HepG2 (cell line): ENCODE measurements at regions not wholly inside any gene's neighbourhood (a gene's known extent, or its start where the extent isn't known, plus 50 kb on each side); places are given as distances from the start of the nearest gene placed in this dataset.

Experiments
- ATAC-seq: fragments of 200-7000 bp; cut with Tn5 transposase; 3 replicates; pipeline ENCODE4 v1.9.1; 2020; ENCODE audit warnings: mild to moderate bottlenecking, moderate library complexity
- BruUV-seq: library from RNA; stranded (reverse); fragments of 400-500 nt; replicated peaks from 2 replicates; lab custom pipeline; 2021; lab: Mats Ljungman, UMichigan
- CTCF ChIA-PET: fragments of 300-600 bp; formaldehyde crosslinking; extraction: SDS; loops from one replicate; lab custom pipeline; 2021; ENCODE audit warnings: low total read pairs, inconsistent platforms, low intra/inter-chr PET ratio; lab: Yijun Ruan, JAX
- POLR2A ChIA-PET: fragments of 350-600 bp; sonication (Branson Sonifier 250); formaldehyde crosslinking; loops from one replicate; lab custom pipeline; 2020; ENCODE audit warnings: antibody characterized with exemption, inconsistent platforms; lab: Yijun Ruan, JAX
- DNase-seq: peaks from one replicate; pipeline ENCODE4 v3.0.0-alpha.2; 2015; ENCODE audit warnings: low spot score
- FAIRE-seq: peaks from 3 replicates; lab custom pipeline; 2011; peaks lifted over from hg19 to GRCh38; lab: Jason Lieb, UNC
- H2AFZ ChIP-seq: one replicate; pipeline ENCODE4 v1.6.1; 2011; ENCODE audit warnings: low read length, inconsistent platforms
- H3K27ac ChIP-seq: fragments of 300-600 bp; 3 replicates; pipeline ENCODE4 v1.8.0; 2011; ENCODE audit warnings: mixed run types, mild to moderate bottlenecking, mixed read lengths, low read length, inconsistent platforms; ENCODE audit not compliant: insufficient read depth; ENCODE audit errors: extremely low read length
- H3K27me3 ChIP-seq, 2 experiments: fragments of 200-600 bp in 1 of 2; 2 replicates in 1 of 2; 3 replicates in 1 of 2; pipeline versions ENCODE4 v1.6.0 to v1.8.0; 2011; ENCODE audit warnings: low read length in 2 of 2, mild to moderate bottlenecking in 2 of 2, moderate library complexity in 2 of 2, inconsistent platforms in 1 of 2; ENCODE audit not compliant: insufficient read depth in 2 of 2, control insufficient read depth in 1 of 2
- H3K36me3 ChIP-seq, 2 experiments: fragments of 200-600 bp in 1 of 2; replicated peaks in 1 of 2; 2 replicates in 1 of 2; 3 replicates in 1 of 2; pipeline versions ENCODE4 v1.5.1 to v1.8.0; 2011; ENCODE audit warnings: low read length in 2 of 2, inconsistent platforms in 1 of 2; ENCODE audit not compliant: insufficient read depth in 2 of 2, control insufficient read depth in 1 of 2
- H3K4me1 ChIP-seq: 2 replicates; pipeline ENCODE4 v1.5.1; 2012; ENCODE audit warnings: low read length, inconsistent platforms; ENCODE audit not compliant: insufficient read depth
- H3K4me2 ChIP-seq: 2 replicates; pipeline ENCODE4 v1.6.0; 2011; ENCODE audit warnings: low read depth, low read length, inconsistent platforms
- H3K4me3 ChIP-seq, 3 experiments: fragments of 200-600 bp in 1 of 3; sonication (generic), shearing (Covaris generic) in 1 of 3; replicated peaks in 1 of 3; 2 replicates each; pipeline ENCODE4 v1.5.1; 2011 to 2016; ENCODE audit warnings: low read length in 3 of 3, inconsistent platforms in 2 of 3, low read depth in 2 of 3, mild to moderate bottlenecking in 2 of 3, control low read depth in 1 of 3, mixed read lengths in 1 of 3; ENCODE audit not compliant: insufficient read depth in 1 of 3
- H3K79me2 ChIP-seq: one replicate; pipeline ENCODE4 v1.6.1; 2011; ENCODE audit warnings: low read length, inconsistent platforms; ENCODE audit not compliant: insufficient read depth
- H3K9ac ChIP-seq: 2 replicates; pipeline ENCODE4 v1.6.0; 2011; ENCODE audit warnings: mild to moderate bottlenecking, low read depth, low read length, inconsistent platforms; ENCODE audit not compliant: insufficient read depth
- H3K9me3 ChIP-seq: 2 replicates; pipeline ENCODE4 v1.5.1; 2012; ENCODE audit warnings: mild to moderate bottlenecking, low read length
- H4K20me1 ChIP-seq: 2 replicates; pipeline ENCODE4 v1.6.0; 2011; ENCODE audit warnings: inconsistent platforms, mild to moderate bottlenecking, low read length, moderate library complexity; ENCODE audit not compliant: insufficient read depth
- ATF1 ChIP-seq: IDR thresholded peaks from 2 replicates; pipeline ENCODE4 v1.6.1; 2016; ENCODE audit warnings: mild to moderate bottlenecking, control low read depth
- KAT8 ChIP-seq: IDR thresholded peaks from 2 replicates; pipeline ENCODE4 v1.6.1; 2016; ENCODE audit warnings: missing genetic modification reagents, missing compliant biosample characterization
- NKX3-1 ChIP-seq: sonication (generic); formaldehyde crosslinking; IDR thresholded peaks from 2 replicates; pipeline ENCODE4 v1.5.0; 2020; ENCODE audit warnings: missing genetic modification reagents
- RAD21 ChIP-seq: fragments of 450-650 bp; formaldehyde crosslinking; IDR thresholded peaks from 2 replicates; pipeline ENCODE4 v1.5.0; 2020; ENCODE audit warnings: mild to moderate bottlenecking
- TSC22D2 ChIP-seq: sonication (generic); formaldehyde crosslinking; IDR thresholded peaks from 2 replicates; pipeline ENCODE4 v1.5.1; 2020; ENCODE audit warnings: missing genetic modification reagents, mild to moderate bottlenecking, borderline replicate concordance
- XBP1 ChIP-seq: sonication (generic); formaldehyde crosslinking; IDR thresholded peaks from 2 replicates; pipeline ENCODE4 v1.5.0; 2020; ENCODE audit warnings: missing genetic modification reagents
- ZC3H4 ChIP-seq: sonication (generic); formaldehyde crosslinking; IDR thresholded peaks from 2 replicates; pipeline ENCODE4 v1.4.0; 2020; ENCODE audit warnings: missing genetic modification reagents, borderline replicate concordance
- ZNF138 ChIP-seq: sonication (generic); formaldehyde crosslinking; IDR thresholded peaks from 2 replicates; pipeline ENCODE4 v1.5.0; 2020; ENCODE audit warnings: mild to moderate bottlenecking, low read depth, missing genetic modification reagents
- ZNF160 ChIP-seq: sonication (generic); formaldehyde crosslinking; IDR thresholded peaks from 2 replicates; pipeline ENCODE4 v1.8.0; 2022; ENCODE audit warnings: mild to moderate bottlenecking, inconsistent platforms, missing genetic modification reagents
- ZNF430 ChIP-seq: sonication (generic); formaldehyde crosslinking; IDR thresholded peaks from 2 replicates; pipeline ENCODE4 v1.9.0; 2021; ENCODE audit warnings: mild to moderate bottlenecking, missing genetic modification reagents
- ZNF644 ChIP-seq: IDR thresholded peaks from 2 replicates; pipeline ENCODE4 v1.6.1; 2016; ENCODE audit warnings: low read depth
- whole genome bisulfite sequencing: methylation state at CpG from one replicate; pipeline ENCODE4 v1.1.6; 2017; ENCODE audit warnings: low lambda C conversion rate; 5-methylcytosine and 5-hydroxymethylcytosine counted together
- in situ Hi-C: cut with HindIII; loops from 2 replicates; pipeline ENCODE4 v1.10.0; 2017; ENCODE audit warnings: low pct_unique_long_range_greater_than_20kb; ENCODE audit not compliant: extremely low pct_ligation_motif_present
- intact Hi-C: fragments of 100-400 bp; cut with micrococcal nuclease; formaldehyde crosslinking; loops from one replicate; pipeline ENCODE4 v1.10.0; 2022; ENCODE audit not compliant: unreplicated experiment
- TF ChIP-seq, protein P1 (sequence below): sonication (generic); formaldehyde crosslinking; IDR thresholded peaks from 2 replicates; pipeline ENCODE4 v1.5.1; 2020; ENCODE audit warnings: mild to moderate bottlenecking, moderate library complexity, missing genetic modification reagents
- TF ChIP-seq, protein P2 (sequence below): sonication (generic); formaldehyde crosslinking; IDR thresholded peaks from 2 replicates; pipeline ENCODE4 v1.5.0; 2020; ENCODE audit warnings: mild to moderate bottlenecking, missing genetic modification reagents, moderate library complexity
- TF ChIP-seq, protein P3 (sequence below), 2 experiments: sonication (generic) in 1 of 2; formaldehyde crosslinking in 1 of 2; IDR thresholded peaks; 2 replicates each; pipeline versions ENCODE4 v1.4.0 to v1.6.1; 2018 to 2020; ENCODE audit warnings: missing genetic modification reagents in 2 of 2, borderline replicate concordance in 1 of 2, low read depth in 1 of 2, mild to moderate bottlenecking in 1 of 2, missing biosample characterization in 1 of 2

DNA sequence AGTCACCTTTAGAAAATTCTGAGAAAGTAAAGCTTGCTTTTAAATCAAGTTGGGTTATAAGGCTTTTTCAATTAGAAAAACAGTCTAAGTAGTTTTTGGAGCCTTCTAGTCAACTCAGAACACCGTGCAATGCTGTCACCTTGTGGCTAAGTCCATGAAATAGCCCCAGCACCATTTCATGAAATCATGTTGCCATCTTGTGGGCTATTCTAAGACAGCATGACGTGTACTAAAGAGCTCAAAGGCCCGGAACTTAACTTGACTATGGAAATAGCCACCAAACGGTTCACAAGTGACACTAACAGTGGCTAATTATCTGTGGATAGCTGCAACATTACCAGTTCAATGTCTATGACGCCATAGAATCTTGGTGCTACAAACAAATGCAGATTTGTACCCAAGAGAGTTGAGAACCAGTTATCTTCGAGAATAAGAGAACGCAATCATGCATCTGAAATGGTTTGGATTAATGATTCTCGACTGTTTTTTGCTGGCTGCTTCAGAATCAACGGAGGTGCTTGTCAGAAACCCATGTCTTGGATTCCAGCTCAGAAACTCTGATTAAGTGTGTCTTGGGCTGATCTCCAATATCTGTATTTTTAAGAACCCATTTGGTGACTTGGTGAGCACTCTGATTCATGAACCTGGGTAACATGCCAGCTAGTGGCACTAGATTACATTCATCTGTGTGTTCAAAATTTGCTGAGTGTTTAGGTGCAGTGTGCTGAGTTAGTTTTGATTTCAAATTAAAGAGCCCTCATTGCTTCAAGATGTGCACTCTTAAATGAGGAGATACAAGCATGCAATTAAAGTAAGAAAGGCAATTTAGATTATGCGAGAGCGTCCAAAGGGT is 111.2 kb upstream of the MCTP2 start:
- Histone ChIP-seq H3K27me3 (no peaks in the 10 kb centered on the region), H3K27ac (no peak overlapping the region), H3K4me1 (no peaks in the 10 kb centered on the region), H3K9me3 (no peaks in the 10 kb centered on the region), H3K36me3 (no peaks in the 10 kb centered on the region), H3K4me2 (no peak overlapping the region), H2AFZ (no peak overlapping the region), H4K20me1 (no peaks in the 10 kb centered on the region), H3K79me2 (no peaks in the 10 kb centered on the region), H3K4me3 (no peak overlapping the region), H3K9ac (no peak overlapping the region)
- intact Hi-C loops = loop anchor here (1.0 kb wide), 1 partner anchor 123 kb away; no protein-coding TSS in a partner anchor
- no TSS peak for BruUV-seq
- in situ Hi-C loops = loop anchor here (5.0 kb wide), 2 partner anchors 123 to 1088 kb away; no protein-coding TSS in a partner anchor
- FAIRE-seq (peak; percentile 88), ATAC-seq (peak; percentile 99), DNase-seq (peak; percentile 71)
- 43% methylated on average over 8 of the region's 11 CpGs for WGBS
- ChIA-PET POLR2A (interaction anchor here (0.8 kb wide), 1 partner anchor 1085 kb away, joined by 5 read pairs; no protein-coding TSS in a partner anchor), CTCF (interaction anchor here (1.5 to 3.1 kb wide), 4 partner anchors 123 to 1090 kb away, joined by 9 to 30 read pairs (median 20); no protein-coding TSS in a partner anchor)
- TF ChIP-seq, protein P1, sequence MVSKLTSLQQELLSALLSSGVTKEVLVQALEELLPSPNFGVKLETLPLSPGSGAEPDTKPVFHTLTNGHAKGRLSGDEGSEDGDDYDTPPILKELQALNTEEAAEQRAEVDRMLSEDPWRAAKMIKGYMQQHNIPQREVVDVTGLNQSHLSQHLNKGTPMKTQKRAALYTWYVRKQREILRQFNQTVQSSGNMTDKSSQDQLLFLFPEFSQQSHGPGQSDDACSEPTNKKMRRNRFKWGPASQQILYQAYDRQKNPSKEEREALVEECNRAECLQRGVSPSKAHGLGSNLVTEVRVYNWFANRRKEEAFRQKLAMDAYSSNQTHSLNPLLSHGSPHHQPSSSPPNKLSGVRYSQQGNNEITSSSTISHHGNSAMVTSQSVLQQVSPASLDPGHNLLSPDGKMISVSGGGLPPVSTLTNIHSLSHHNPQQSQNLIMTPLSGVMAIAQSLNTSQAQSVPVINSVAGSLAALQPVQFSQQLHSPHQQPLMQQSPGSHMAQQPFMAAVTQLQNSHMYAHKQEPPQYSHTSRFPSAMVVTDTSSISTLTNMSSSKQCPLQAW (CRISPR knock-in tag) = 0 out of 2 replicates have a peak, but pooled peaks have one; percentile 27
- peak; percentile 76 for TF ChIP-seq RAD21
- TF ChIP-seq, protein P2, sequence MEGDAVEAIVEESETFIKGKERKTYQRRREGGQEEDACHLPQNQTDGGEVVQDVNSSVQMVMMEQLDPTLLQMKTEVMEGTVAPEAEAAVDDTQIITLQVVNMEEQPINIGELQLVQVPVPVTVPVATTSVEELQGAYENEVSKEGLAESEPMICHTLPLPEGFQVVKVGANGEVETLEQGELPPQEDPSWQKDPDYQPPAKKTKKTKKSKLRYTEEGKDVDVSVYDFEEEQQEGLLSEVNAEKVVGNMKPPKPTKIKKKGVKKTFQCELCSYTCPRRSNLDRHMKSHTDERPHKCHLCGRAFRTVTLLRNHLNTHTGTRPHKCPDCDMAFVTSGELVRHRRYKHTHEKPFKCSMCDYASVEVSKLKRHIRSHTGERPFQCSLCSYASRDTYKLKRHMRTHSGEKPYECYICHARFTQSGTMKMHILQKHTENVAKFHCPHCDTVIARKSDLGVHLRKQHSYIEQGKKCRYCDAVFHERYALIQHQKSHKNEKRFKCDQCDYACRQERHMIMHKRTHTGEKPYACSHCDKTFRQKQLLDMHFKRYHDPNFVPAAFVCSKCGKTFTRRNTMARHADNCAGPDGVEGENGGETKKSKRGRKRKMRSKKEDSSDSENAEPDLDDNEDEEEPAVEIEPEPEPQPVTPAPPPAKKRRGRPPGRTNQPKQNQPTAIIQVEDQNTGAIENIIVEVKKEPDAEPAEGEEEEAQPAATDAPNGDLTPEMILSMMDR = peak; percentile 92
- no peak for TF ChIP-seq ZNF160 (CRISPR knock-in tag)
- peak; percentile 80; the same call in 1 of the 2 replicates for TF ChIP-seq XBP1
- TF ChIP-seq KAT8 = peak; percentile 44; the same call in 1 of the 2 replicates
- no peak for TF ChIP-seq ZNF430 (CRISPR knock-in tag)
- TF ChIP-seq, protein P3, sequence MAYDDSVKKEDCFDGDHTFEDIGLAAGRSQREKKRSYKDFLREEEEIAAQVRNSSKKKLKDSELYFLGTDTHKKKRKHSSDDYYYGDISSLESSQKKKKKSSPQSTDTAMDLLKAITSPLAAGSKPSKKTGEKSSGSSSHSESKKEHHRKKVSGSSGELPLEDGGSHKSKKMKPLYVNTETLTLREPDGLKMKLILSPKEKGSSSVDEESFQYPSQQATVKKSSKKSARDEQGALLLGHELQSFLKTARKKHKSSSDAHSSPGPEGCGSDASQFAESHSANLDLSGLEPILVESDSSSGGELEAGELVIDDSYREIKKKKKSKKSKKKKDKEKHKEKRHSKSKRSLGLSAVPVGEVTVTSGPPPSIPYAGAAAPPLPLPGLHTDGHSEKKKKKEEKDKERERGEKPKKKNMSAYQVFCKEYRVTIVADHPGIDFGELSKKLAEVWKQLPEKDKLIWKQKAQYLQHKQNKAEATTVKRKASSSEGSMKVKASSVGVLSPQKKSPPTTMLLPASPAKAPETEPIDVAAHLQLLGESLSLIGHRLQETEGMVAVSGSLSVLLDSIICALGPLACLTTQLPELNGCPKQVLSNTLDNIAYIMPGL (CRISPR knock-in tag; IDR thresholded peaks at IDR 0.05; ENCODE audit: borderline replicate concordance in 1 of 2, low read depth in 1 of 2) = 0 out of 4 replicates have a peak, but pooled peaks have one; percentile 21 to 26
- no peak for TF ChIP-seq TSC22D2 (CRISPR knock-in tag)
- no peak for TF ChIP-seq NKX3-1 (CRISPR knock-in tag)
- peak; percentile 62 for TF ChIP-seq ATF1 (CRISPR knock-in tag)
- TF ChIP-seq ZNF138 (CRISPR knock-in tag) = no peak
- TF ChIP-seq ZC3H4 (CRISPR knock-in tag) = no peak
- TF ChIP-seq ZNF644 (CRISPR knock-in tag) = peak; percentile 62; the same call in 1 of the 2 replicates
